Endodermal cell (in vitro differentiated cells): ENCODE measurements at regions not wholly inside any gene's neighbourhood (a gene's known extent, or its start where the extent isn't known, plus 50 kb on each side); places are given as distances from the start of the nearest gene placed in this dataset.

Experiments used
- DNase-seq: peaks from one replicate; pipeline ENCODE4 v3.0.0-alpha.2; 2017
- H3K27ac ChIP-seq: 2 replicates; pipeline ENCODE4 v1.5.1; 2013; ENCODE audit warnings: mild to moderate bottlenecking, low read depth, low read length, moderate library complexity
- H3K27me3 ChIP-seq: 2 replicates; pipeline ENCODE4 v1.6.1; 2013; ENCODE audit warnings: mild to moderate bottlenecking, low read length, moderate library complexity; ENCODE audit not compliant: insufficient read depth, control insufficient read depth, poor library complexity, severe bottlenecking
- H3K36me3 ChIP-seq: 2 replicates; pipeline ENCODE4 v1.7.0; 2013; ENCODE audit warnings: mild to moderate bottlenecking, low read length, moderate library complexity; ENCODE audit not compliant: control insufficient read depth, insufficient read depth
- H3K4me1 ChIP-seq: one replicate; pipeline ENCODE4 v1.7.0; 2013; ENCODE audit warnings: low read length; ENCODE audit not compliant: control insufficient read depth, insufficient read depth
- H3K4me3 ChIP-seq: 2 replicates; pipeline ENCODE4 v1.5.1; 2013; ENCODE audit warnings: mild to moderate bottlenecking, low read length, moderate library complexity
- H3K9ac ChIP-seq: 2 replicates; pipeline ENCODE4 v1.6.1; 2013; ENCODE audit warnings: mild to moderate bottlenecking, low read length, moderate library complexity; ENCODE audit not compliant: poor library complexity, severe bottlenecking; ENCODE audit errors: extremely low read depth
- H3K9me3 ChIP-seq: 2 replicates; pipeline ENCODE4 v1.6.1; 2013; ENCODE audit warnings: mild to moderate bottlenecking, low read length, moderate library complexity; ENCODE audit not compliant: control insufficient read depth
- H3K27ac Mint-ChIP-seq: 2 replicates; pipeline ENCODE4 v1.8.0; 2020; ENCODE audit warnings: mixed read lengths
- H3K27me3 Mint-ChIP-seq: 2 replicates; pipeline ENCODE4 v1.8.0; 2021; ENCODE audit warnings: mild to moderate bottlenecking, mixed read lengths; ENCODE audit not compliant: insufficient read depth
- H3K36me3 Mint-ChIP-seq: 2 replicates; pipeline ENCODE4 v1.8.0; 2020; ENCODE audit warnings: low read depth, mixed read lengths
- H3K4me1 Mint-ChIP-seq: 2 replicates; pipeline ENCODE4 v1.8.0; 2020; ENCODE audit warnings: mixed read lengths
- H3K4me3 Mint-ChIP-seq: 2 replicates; pipeline ENCODE4 v1.8.0; 2020; ENCODE audit warnings: mild to moderate bottlenecking, moderate library complexity, mixed read lengths
- H3K9me3 Mint-ChIP-seq: 2 replicates; pipeline ENCODE4 v1.8.0; 2020; ENCODE audit warnings: mild to moderate bottlenecking, mixed read lengths
- WGBS, 2 experiments: methylation state at CpG; one replicate each; pipeline versions ENCODE4 v1.1.5 to v1.1.7; 2013; ENCODE audit warnings: missing lambda C conversion rate in 2 of 2, mixed read lengths in 1 of 2; ENCODE audit not compliant: insufficient coverage in 1 of 2, insufficient read length in 1 of 2; 5-methylcytosine and 5-hydroxymethylcytosine counted together
- TF ChIP-seq, protein P1 (sequence below): fragments of 200-600 bp; sonication (generic); conservative IDR thresholded peaks from 2 replicates; pipeline ENCODE4 v1.5.0; 2021; ENCODE audit warnings: antibody characterized with exemption, mild to moderate bottlenecking

DNA sequence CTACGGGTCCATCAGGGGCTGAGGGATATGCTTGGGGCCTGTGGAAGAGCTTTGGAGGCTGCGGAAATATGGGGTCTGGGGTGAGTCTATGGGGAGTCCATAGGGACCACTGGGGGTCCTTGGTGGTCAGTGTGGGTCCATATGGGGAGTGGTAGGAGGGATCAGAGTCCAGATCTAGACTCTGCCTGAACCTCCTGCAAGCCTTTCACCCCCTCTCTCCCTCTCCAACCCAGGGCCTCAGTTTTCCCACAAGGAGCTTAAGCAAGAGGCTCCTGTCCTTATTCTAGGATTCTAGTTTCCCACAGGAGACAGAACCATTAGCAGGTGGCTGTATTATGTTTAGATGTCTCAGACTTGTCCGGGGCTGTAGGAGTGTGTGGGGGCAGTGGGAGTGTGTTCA lies 161.9 kb upstream of the TSHZ3 start:
- Mint-ChIP-seq H3K27me3 (peaks cover 5% of the 10 kb centered on the region), H3K9me3 (peaks cover 8% of the 10 kb centered on the region), H3K4me1 (peaks cover 6% of the 10 kb centered on the region), H3K27ac (no peak overlapping the region), H3K36me3 (no peaks in the 10 kb centered on the region), H3K4me3 (no peak overlapping the region)
- no peaks in the 10 kb centered on the region for H3K4me1 ChIP-seq
- no peaks in the 10 kb centered on the region for H3K27me3 ChIP-seq
- TF ChIP-seq, protein P1, sequence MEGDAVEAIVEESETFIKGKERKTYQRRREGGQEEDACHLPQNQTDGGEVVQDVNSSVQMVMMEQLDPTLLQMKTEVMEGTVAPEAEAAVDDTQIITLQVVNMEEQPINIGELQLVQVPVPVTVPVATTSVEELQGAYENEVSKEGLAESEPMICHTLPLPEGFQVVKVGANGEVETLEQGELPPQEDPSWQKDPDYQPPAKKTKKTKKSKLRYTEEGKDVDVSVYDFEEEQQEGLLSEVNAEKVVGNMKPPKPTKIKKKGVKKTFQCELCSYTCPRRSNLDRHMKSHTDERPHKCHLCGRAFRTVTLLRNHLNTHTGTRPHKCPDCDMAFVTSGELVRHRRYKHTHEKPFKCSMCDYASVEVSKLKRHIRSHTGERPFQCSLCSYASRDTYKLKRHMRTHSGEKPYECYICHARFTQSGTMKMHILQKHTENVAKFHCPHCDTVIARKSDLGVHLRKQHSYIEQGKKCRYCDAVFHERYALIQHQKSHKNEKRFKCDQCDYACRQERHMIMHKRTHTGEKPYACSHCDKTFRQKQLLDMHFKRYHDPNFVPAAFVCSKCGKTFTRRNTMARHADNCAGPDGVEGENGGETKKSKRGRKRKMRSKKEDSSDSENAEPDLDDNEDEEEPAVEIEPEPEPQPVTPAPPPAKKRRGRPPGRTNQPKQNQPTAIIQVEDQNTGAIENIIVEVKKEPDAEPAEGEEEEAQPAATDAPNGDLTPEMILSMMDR = no peak
- H3K36me3 ChIP-seq = no peaks in the 10 kb centered on the region
- H3K9ac ChIP-seq = no peak overlapping the region
- DNase-seq = no peak
- 92% methylated on average over 3 of the region's 3 CpGs; no CpG with 5 or more reads in 1 of the 2 experiments for WGBS, 2 experiments
- no peak overlapping the region for H3K27ac ChIP-seq
- no peaks in the 10 kb centered on the region for H3K9me3 ChIP-seq
- no peak overlapping the region for H3K4me3 ChIP-seq

DNA sequence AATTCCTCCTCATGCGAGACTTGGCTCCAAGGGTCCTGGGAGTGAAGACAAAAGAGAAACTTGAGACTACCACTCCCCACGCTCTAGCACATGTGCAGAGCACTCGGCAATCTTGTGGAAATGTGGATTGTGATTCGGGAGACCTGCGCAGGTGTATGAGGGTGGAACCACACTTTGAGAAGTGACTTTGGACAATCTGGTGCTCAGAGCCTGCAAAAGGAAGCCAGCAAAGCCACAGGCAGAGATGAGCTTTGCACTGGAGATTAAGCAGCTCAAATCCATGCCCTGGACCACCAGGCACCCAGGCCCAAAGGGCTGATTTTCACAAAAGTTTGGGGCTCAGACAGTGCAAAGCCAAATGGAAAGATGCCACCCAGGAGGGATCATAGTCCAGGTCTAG lies 162.5 kb upstream of the TSHZ3 start:
- TF ChIP-seq, protein P1 = no peak
- H3K9me3 Mint-ChIP-seq = peaks cover 8% of the 10 kb centered on the region
- DNase-seq = no peak

DNA sequence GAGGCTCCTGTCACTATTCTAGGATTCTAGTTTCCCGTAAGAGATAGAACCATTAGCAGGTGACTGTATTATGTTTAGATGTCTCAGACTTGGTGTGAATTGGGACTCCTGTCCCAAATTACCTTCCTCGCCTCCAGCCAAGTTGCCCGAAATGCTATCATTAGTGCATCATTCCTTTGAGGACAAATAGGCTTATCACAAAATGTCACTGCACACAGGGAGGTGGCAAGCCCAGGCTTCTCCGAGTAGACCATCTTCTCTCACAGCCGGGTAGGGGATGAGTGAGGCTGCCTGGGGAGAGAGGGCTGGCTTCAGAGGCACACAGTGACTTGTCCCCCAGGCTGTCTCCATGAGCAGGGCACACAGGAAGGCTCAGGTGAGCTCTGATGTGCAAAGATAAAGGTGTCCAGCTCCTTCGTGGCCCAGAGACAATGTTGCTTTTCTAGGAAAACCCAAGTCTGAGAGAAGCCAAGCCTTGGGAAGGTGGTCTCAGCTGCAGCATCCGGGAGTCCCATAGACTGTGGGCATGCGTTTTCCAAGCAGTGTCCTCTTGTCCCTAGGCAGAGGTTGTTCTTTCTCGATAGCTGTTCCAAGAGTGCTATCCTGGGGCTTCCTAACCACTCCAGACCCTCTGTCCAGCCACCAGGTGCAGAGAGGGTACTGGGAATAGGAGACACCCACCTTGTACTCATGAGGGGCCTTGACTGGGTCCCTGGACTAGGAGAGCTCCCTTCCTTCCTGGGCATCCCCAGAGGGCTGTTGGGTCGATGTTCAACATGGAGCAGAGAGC lies 163.1 kb upstream of the TSHZ3 start:
- no peak overlapping the region for H3K4me3 Mint-ChIP-seq
- peaks cover 10% of the 10 kb centered on the region for H3K4me1 Mint-ChIP-seq
- H3K4me1 ChIP-seq = no peaks in the 10 kb centered on the region
- WGBS, 2 experiments = 91 to 94% methylated on average over 6 to 10 of the region's 10 CpGs
- TF ChIP-seq, protein P1 = no peak
- no peak overlapping the region for H3K27ac Mint-ChIP-seq
- DNase-seq = no peak
- H3K36me3 Mint-ChIP-seq = no peaks in the 10 kb centered on the region
- H3K9me3 Mint-ChIP-seq = peaks cover 8% of the 10 kb centered on the region
- H3K9ac ChIP-seq = no peak overlapping the region
- H3K27ac ChIP-seq = no peak overlapping the region
- H3K4me3 ChIP-seq = no peak overlapping the region
- H3K27me3 ChIP-seq = no peaks in the 10 kb centered on the region
- H3K27me3 Mint-ChIP-seq = peaks cover 5% of the 10 kb centered on the region
- H3K9me3 ChIP-seq = no peaks in the 10 kb centered on the region
- no peaks in the 10 kb centered on the region for H3K36me3 ChIP-seq

More for the DNA sequence above, 162.5 kb upstream of the TSHZ3 start:
- no peaks in the 10 kb centered on the region for H3K9me3 ChIP-seq
- H3K27ac ChIP-seq = no peak overlapping the region
- H3K4me1 ChIP-seq = no peaks in the 10 kb centered on the region
- no peaks in the 10 kb centered on the region for H3K36me3 ChIP-seq
- peaks cover 10% of the 10 kb centered on the region for H3K4me1 Mint-ChIP-seq
- WGBS, 2 experiments = 94 to 100% methylated on average over 4 to 5 of the region's 5 CpGs
- H3K4me3 ChIP-seq = no peak overlapping the region
- no peak overlapping the region for H3K4me3 Mint-ChIP-seq
- H3K36me3 Mint-ChIP-seq = no peaks in the 10 kb centered on the region
- H3K27me3 ChIP-seq = no peaks in the 10 kb centered on the region
- no peak overlapping the region for H3K27ac Mint-ChIP-seq
- H3K9ac ChIP-seq = no peak overlapping the region
- H3K27me3 Mint-ChIP-seq = peaks cover 5% of the 10 kb centered on the region
